Kidney epithelial cell (primary cell): ENCODE measurements at regions not wholly inside any gene's neighbourhood (a gene's known extent, or its start where the extent isn't known, plus 50 kb on each side); places are given as distances from the start of the nearest gene placed in this dataset.

Experiments used
- DNase-seq: peaks from one replicate; pipeline ENCODE4 v3.0.0-alpha.2; 2010; ENCODE audit warnings: low read depth
- H3K27me3 ChIP-seq: 2 replicates; pipeline ENCODE4 v1.6.0; 2011; ENCODE audit warnings: low read length; ENCODE audit not compliant: control insufficient read depth, insufficient read depth
- H3K36me3 ChIP-seq: 2 replicates; pipeline ENCODE4 v1.5.1; 2011; ENCODE audit warnings: low read length; ENCODE audit not compliant: control insufficient read depth, insufficient read depth
- H3K4me3 ChIP-seq: 2 replicates; pipeline ENCODE4 v1.5.1; 2011; ENCODE audit warnings: low read depth, mild to moderate bottlenecking, control low read depth, low read length
- CTCF ChIP-seq: IDR thresholded peaks from 2 replicates; pipeline ENCODE4 v1.5.1; 2011; ENCODE audit warnings: mild to moderate bottlenecking, moderate library complexity, low read length, control low read depth, inconsistent platforms; ENCODE audit not compliant: insufficient read depth, poor library complexity, severe bottlenecking

- H3K36me3 ChIP-seq = no peaks in the 10 kb centered on the region
- DNase-seq = no peak
- H3K4me3 ChIP-seq = no peak overlapping the region
- H3K27me3 ChIP-seq = no peaks in the 10 kb centered on the region
- no peak for TF ChIP-seq CTCF
These were observed 547.2 kb downstream of the IRX1 start for GRCh38 chr5:4142842-4143241.

- Histone ChIP-seq H3K36me3 (no peaks in the 10 kb centered on the region), H3K27me3 (no peaks in the 10 kb centered on the region), H3K4me3 (no peak overlapping the region)
- no peak for DNase-seq
- no peak for TF ChIP-seq CTCF
These were observed 548.9 kb downstream of the IRX1 start for GRCh38 chr5:4144411-4145007.

DNA sequence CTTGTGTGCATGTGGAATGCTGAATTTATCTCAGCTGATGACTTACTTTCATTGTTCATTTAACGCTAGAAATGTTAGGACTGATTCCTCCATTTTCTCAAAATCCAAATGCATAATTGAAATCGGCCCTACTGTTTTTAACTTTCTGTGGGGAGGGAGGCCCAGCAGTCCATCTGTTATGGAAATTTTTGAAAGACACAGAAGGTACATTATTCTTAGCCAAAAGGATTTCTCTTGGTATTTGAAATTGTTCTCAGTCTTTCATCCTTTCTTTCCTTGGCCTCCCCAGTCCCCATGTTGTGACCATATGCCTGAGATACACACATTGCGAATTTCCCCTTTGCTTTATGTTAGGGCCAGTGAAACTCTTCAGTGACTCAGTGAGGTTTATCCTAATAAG, 549.9 kb downstream of the IRX1 start:
- DNase-seq = no peak
- no peak for TF ChIP-seq CTCF
- Histone ChIP-seq H3K4me3 (no peak overlapping the region), H3K36me3 (no peaks in the 10 kb centered on the region), H3K27me3 (no peaks in the 10 kb centered on the region)

DNA sequence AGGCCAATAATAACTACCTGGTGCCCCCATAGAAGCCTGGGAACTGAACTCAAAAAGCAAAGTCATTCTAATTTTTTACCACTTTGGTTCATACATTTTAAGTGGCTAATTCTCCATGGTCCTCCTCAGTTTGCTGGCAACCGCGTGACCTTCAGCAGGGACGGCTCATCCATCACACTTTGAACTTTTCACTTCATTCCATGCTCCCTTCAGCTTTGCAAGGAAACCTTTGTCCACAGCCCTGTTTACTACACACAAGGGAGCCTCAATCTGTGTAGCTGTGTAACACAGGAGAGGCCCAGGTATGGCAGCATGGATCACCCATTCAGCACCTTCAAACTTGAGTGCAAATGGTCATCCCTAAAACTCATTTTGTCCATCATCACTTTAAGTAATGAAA, 552.4 kb downstream of the IRX1 start:
- no peaks in the 10 kb centered on the region for H3K36me3 ChIP-seq
- DNase-seq = no peak
- no peaks in the 10 kb centered on the region for H3K27me3 ChIP-seq
- no peak overlapping the region for H3K4me3 ChIP-seq
- TF ChIP-seq CTCF = no peak

- no peaks in the 10 kb centered on the region for H3K27me3 ChIP-seq
- no peak for DNase-seq
- H3K4me3 ChIP-seq = no peak overlapping the region
- no peak for TF ChIP-seq CTCF
- H3K36me3 ChIP-seq = no peaks in the 10 kb centered on the region
These were observed 554.4 kb downstream of the IRX1 start for GRCh38 chr5:4150067-4150466.

- Histone ChIP-seq H3K36me3 (no peaks in the 10 kb centered on the region), H3K4me3 (no peak overlapping the region), H3K27me3 (no peaks in the 10 kb centered on the region)
- no peak for TF ChIP-seq CTCF
- no peak for DNase-seq
These were observed 560.5 kb downstream of the IRX1 start for GRCh38 chr5:4156153-4156552.
